Mesothelial cell of epicardium (in vitro differentiated cells): ENCODE measurements at regions not wholly inside any gene's neighbourhood (a gene's known extent, or its start where the extent isn't known, plus 50 kb on each side); places are given as distances from the start of the nearest gene placed in this dataset.

Experiments
- DNase-seq, 2 experiments: peaks; one replicate each; pipeline ENCODE4 v3.0.0; 2021; ENCODE audit warnings: low spot score in 2 of 2; ENCODE audit not compliant: unreplicated experiment in 2 of 2
- H3K27ac Mint-ChIP-seq: 2 replicates; pipeline ENCODE4 v1.8.0; 2021; ENCODE audit warnings: mixed read lengths
- H3K27me3 Mint-ChIP-seq: 2 replicates; pipeline ENCODE4 v1.8.0; 2021; ENCODE audit warnings: low read depth, mixed read lengths
- H3K36me3 Mint-ChIP-seq: 2 replicates; pipeline ENCODE4 v1.8.0; 2021; ENCODE audit warnings: mixed read lengths
- H3K4me1 Mint-ChIP-seq: 2 replicates; pipeline ENCODE4 v1.8.0; 2021; ENCODE audit warnings: mixed read lengths
- H3K4me3 Mint-ChIP-seq: 2 replicates; pipeline ENCODE4 v1.8.0; 2021; ENCODE audit warnings: mild to moderate bottlenecking, moderate library complexity, mixed read lengths
- H3K9me3 Mint-ChIP-seq: 2 replicates; pipeline ENCODE4 v1.8.0; 2021; ENCODE audit warnings: mixed read lengths
- CTCF ChIP-seq: fragments of 200-600 bp; sonication (generic); IDR thresholded peaks from one replicate; pipeline ENCODE4 v1.5.0; 2021; ENCODE audit warnings: antibody characterized with exemption; ENCODE audit not compliant: unreplicated experiment

GRCh38 chr4:138749303-138749702 is 266.3 kb upstream of the NOCT start:
- TF ChIP-seq CTCF = no peak
- DNase-seq = no peak
- no peaks in the 10 kb centered on the region for H3K27me3 Mint-ChIP-seq
- H3K4me3 Mint-ChIP-seq = no peak overlapping the region
- H3K9me3 Mint-ChIP-seq = peaks cover 25% of the 10 kb centered on the region
- H3K36me3 Mint-ChIP-seq = no peaks in the 10 kb centered on the region
- no peak overlapping the region for H3K27ac Mint-ChIP-seq
- H3K4me1 Mint-ChIP-seq = peaks cover 17% of the 10 kb centered on the region

GRCh38 chr4:138741766-138742377 is 273.7 kb upstream of the NOCT start:
- H3K4me3 Mint-ChIP-seq = no peak overlapping the region
- no peak overlapping the region for H3K27ac Mint-ChIP-seq
- H3K27me3 Mint-ChIP-seq = no peaks in the 10 kb centered on the region
- peaks cover 8% of the 10 kb centered on the region for H3K9me3 Mint-ChIP-seq
- H3K4me1 Mint-ChIP-seq = peaks cover 10% of the 10 kb centered on the region
- TF ChIP-seq CTCF = no peak
- no peak for DNase-seq
- peaks cover 3% of the 10 kb centered on the region for H3K36me3 Mint-ChIP-seq

- Mint-ChIP-seq H3K27me3 (no peaks in the 10 kb centered on the region), H3K36me3 (peaks cover 3% of the 10 kb centered on the region), H3K4me1 (peaks cover 8% of the 10 kb centered on the region), H3K4me3 (no peak overlapping the region), H3K27ac (no peak overlapping the region), H3K9me3 (peaks cover 8% of the 10 kb centered on the region)
- DNase-seq = no peak
- TF ChIP-seq CTCF = no peak
These were observed 274.5 kb upstream of the NOCT start for GRCh38 chr4:138740816-138741745.

GRCh38 chr4:138736362-138736761 is 279.2 kb upstream of the NOCT start:
- H3K27ac Mint-ChIP-seq = no peak overlapping the region
- no peak overlapping the region for H3K4me3 Mint-ChIP-seq
- no peak for DNase-seq
- no peak for TF ChIP-seq CTCF
- peaks cover 3% of the 10 kb centered on the region for H3K36me3 Mint-ChIP-seq
- peaks cover 8% of the 10 kb centered on the region for H3K9me3 Mint-ChIP-seq
- H3K27me3 Mint-ChIP-seq = no peaks in the 10 kb centered on the region
- peaks cover 16% of the 10 kb centered on the region for H3K4me1 Mint-ChIP-seq

GRCh38 chr4:138734746-138735145 is 280.8 kb upstream of the NOCT start:
- TF ChIP-seq CTCF = no peak
- no peak overlapping the region for H3K4me3 Mint-ChIP-seq
- H3K9me3 Mint-ChIP-seq = peaks cover 12% of the 10 kb centered on the region
- H3K27me3 Mint-ChIP-seq = no peaks in the 10 kb centered on the region
- DNase-seq = no peak
- no peak overlapping the region for H3K27ac Mint-ChIP-seq
- H3K4me1 Mint-ChIP-seq = peaks cover 8% of the 10 kb centered on the region
- no peaks in the 10 kb centered on the region for H3K36me3 Mint-ChIP-seq
